Tibial artery (tissue), 4 donors: ENCODE measurements at regions not wholly inside any gene's neighbourhood (a gene's known extent, or its start where the extent isn't known, plus 50 kb on each side); places are given as distances from the start of the nearest gene placed in this dataset.
"Not testable (repeated sequence)": the region's sequence is repeated elsewhere in the genome, so short reads cannot be mapped to it uniquely, and the experiment has no call there.

Source experiments
- DNase-seq, 2 donors: peaks; one replicate each; pipeline ENCODE4 v3.0.0-alpha.2; 2019
- H3K27ac ChIP-seq, 2 donors: fragments of 200-600 bp; sonication (generic) in 1 of 2; 1 replicate in 1 of 2; 2 replicates in 1 of 2; pipeline ENCODE4 v1.5.1; 2018 to 2019; ENCODE audit warnings: mild to moderate bottlenecking in 1 of 2
- H3K27me3 ChIP-seq, 2 donors: fragments of 200-600 bp; sonication (generic) in 1 of 2; one replicate each; pipeline versions ENCODE4 v1.5.1 to v1.6.0; 2016 to 2019
- H3K36me3 ChIP-seq, 3 donors: fragments of 200-600 bp; sonication (generic) in 2 of 3; one replicate each; pipeline ENCODE4 v1.5.1; 2016 to 2019; ENCODE audit warnings: mild to moderate bottlenecking in 2 of 3
- H3K4me1 ChIP-seq, 4 donors: fragments of 200-600 bp; sonication (generic) in 2 of 4; 1 replicate in 3 of 4; 2 replicates in 1 of 4; pipeline ENCODE4 v1.5.1; 2016 to 2019
- H3K4me3 ChIP-seq, 2 donors: fragments of 200-600 bp; sonication (generic) in 1 of 2; 1 replicate in 1 of 2; 2 replicates in 1 of 2; pipeline ENCODE4 v1.5.1; 2018 to 2019; ENCODE audit warnings: mild to moderate bottlenecking in 2 of 2
- H3K9me3 ChIP-seq, 3 donors: fragments of 200-600 bp; sonication (generic) in 1 of 3; one replicate each; pipeline ENCODE4 v1.5.1; 2016 to 2019
- intact Hi-C: fragments of 100-400 bp; cut with DNase I; formaldehyde crosslinking; loops from one replicate; pipeline ENCODE4 v1.15.0; 2023; ENCODE audit warnings: low total_unique reads
- TF ChIP-seq, protein P1 (sequence below), 2 experiments: fragments of 200-600 bp in 1 of 2; fragments of 450-650 bp in 1 of 2; IDR thresholded peaks; one replicate each; pipeline ENCODE4 v1.5.1; 2017 to 2019; ENCODE audit warnings: antibody characterized with exemption in 2 of 2, mild to moderate bottlenecking in 1 of 2, moderate library complexity in 1 of 2

- Histone ChIP-seq H3K4me1 (peaks cover 0 to 44% (median 6%) of the 10 kb centered on the region in 4 donors), H3K36me3 (no peaks in the 10 kb centered on the region), H3K4me3 (no peak overlapping the region), H3K27me3 (no peaks in the 10 kb centered on the region), H3K27ac (no peak overlapping the region), H3K9me3 (no peaks in the 10 kb centered on the region)
- intact Hi-C loops = no loop called here
- TF ChIP-seq, protein P1, sequence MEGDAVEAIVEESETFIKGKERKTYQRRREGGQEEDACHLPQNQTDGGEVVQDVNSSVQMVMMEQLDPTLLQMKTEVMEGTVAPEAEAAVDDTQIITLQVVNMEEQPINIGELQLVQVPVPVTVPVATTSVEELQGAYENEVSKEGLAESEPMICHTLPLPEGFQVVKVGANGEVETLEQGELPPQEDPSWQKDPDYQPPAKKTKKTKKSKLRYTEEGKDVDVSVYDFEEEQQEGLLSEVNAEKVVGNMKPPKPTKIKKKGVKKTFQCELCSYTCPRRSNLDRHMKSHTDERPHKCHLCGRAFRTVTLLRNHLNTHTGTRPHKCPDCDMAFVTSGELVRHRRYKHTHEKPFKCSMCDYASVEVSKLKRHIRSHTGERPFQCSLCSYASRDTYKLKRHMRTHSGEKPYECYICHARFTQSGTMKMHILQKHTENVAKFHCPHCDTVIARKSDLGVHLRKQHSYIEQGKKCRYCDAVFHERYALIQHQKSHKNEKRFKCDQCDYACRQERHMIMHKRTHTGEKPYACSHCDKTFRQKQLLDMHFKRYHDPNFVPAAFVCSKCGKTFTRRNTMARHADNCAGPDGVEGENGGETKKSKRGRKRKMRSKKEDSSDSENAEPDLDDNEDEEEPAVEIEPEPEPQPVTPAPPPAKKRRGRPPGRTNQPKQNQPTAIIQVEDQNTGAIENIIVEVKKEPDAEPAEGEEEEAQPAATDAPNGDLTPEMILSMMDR (IDR thresholded peaks at IDR 0.05) = no peak
- DNase-seq = no peak
Observed at GRCh38 chr2:138271467-138271866, 230.1 kb upstream of the SPOPL start.

GRCh38 chr2:138272524-138273195 lies 228.9 kb upstream of the SPOPL start:
- intact Hi-C loops = no loop called here
- H3K9me3 ChIP-seq = no peaks in the 10 kb centered on the region
- no peak overlapping the region for H3K27ac ChIP-seq
- DNase-seq = no peak
- TF ChIP-seq, protein P1 (IDR thresholded peaks at IDR 0.05) = no peak
- H3K36me3 ChIP-seq = no peaks in the 10 kb centered on the region
- H3K27me3 ChIP-seq = no peaks in the 10 kb centered on the region
- H3K4me3 ChIP-seq = no peak overlapping the region
- peaks cover 0 to 33% (median 6%) of the 10 kb centered on the region in 4 donors for H3K4me1 ChIP-seq

GRCh38 chr2:138273280-138273679 lies 228.3 kb upstream of the SPOPL start:
- intact Hi-C loops, H3K36me3 ChIP-seq, H3K27ac ChIP-seq, H3K27me3 ChIP-seq, H3K4me3 ChIP-seq, DNase-seq, H3K9me3 ChIP-seq: not testable (repeated sequence)
- H3K4me1 ChIP-seq = peaks cover 0 to 27% (median 4%) of the 10 kb centered on the region in 4 donors

DNA sequence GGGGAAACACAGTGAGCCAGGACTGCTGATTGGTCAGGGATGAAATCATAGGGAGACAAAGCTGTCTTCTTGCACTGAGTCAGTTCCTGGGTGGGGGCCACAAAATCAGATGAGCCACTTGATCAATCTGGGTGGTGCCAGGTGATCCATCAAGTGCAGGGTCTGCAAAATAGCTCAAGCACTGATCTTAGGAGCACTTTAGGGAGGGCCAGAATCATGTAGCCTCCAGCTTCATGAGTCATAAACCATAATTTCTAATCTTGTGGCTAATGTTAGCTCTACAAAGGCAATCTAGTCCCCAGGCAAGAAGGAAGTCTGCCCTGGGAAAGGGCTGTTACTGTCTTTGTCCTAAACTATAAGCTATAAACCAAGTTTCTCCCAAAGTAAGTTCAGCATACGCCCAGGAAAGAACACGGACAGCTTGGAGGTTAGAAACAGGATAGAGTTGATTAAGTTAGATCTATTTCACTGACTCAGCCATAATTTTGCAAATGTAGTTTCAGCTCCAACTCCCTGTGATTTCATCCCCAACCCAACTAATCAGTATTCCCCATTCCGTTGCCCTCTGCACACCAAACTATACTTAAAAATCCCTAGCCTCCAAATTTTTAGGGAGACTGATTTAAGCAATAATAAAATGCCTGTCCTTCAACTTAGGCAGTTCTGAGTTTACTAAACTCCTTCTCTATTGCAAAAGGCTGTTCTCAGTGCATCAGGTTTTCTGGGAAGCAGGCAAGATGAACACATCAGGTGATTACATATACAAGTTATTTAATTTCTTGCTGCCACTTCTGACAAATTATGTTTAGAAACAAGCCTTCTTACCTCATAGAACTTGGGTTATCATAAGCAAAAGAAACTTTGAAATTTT lies 226.9 kb upstream of the SPOPL start:
- no peaks in the 10 kb centered on the region for H3K36me3 ChIP-seq
- no peaks in the 10 kb centered on the region for H3K9me3 ChIP-seq
- peaks cover 0 to 27% (median 4%) of the 10 kb centered on the region in 4 donors for H3K4me1 ChIP-seq
- no peak overlapping the region for H3K4me3 ChIP-seq
- no peak overlapping the region for H3K27ac ChIP-seq
- TF ChIP-seq, protein P1 (IDR thresholded peaks at IDR 0.05) = no peak
- DNase-seq = no peak
- no peaks in the 10 kb centered on the region for H3K27me3 ChIP-seq
- intact Hi-C loops = no loop called here

DNA sequence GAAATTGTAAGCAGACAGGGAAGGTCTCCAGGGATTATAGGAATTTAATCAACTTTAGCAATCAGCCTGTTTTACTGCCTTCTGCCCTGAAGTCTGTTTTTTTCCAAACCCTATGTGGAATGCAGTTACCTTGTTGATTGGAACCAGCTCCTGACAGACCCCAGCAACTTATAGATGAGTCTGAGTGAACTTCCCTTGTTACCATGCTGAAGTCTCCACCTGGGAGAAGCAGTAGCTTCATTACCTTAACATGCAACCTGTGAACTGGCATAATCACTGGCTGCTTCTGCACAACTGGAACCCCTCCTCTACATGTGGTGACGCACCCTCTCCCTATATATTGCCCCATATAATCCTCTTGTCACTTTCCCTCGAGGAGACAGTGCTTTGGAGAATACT lies 226.3 kb upstream of the SPOPL start:
- no peaks in the 10 kb centered on the region for H3K27me3 ChIP-seq
- no peaks in the 10 kb centered on the region for H3K9me3 ChIP-seq
- H3K4me3 ChIP-seq = no peak overlapping the region
- no peak for DNase-seq
- H3K27ac ChIP-seq = no peak overlapping the region
- intact Hi-C loops = no loop called here
- TF ChIP-seq, protein P1 (IDR thresholded peaks at IDR 0.05) = no peak
- H3K36me3 ChIP-seq = no peaks in the 10 kb centered on the region
- peaks cover 0 to 27% (median 4%) of the 10 kb centered on the region in 4 donors for H3K4me1 ChIP-seq

GRCh38 chr2:138275881-138276280 lies 225.7 kb upstream of the SPOPL start:
- H3K27ac ChIP-seq = no peak overlapping the region
- TF ChIP-seq, protein P1 (IDR thresholded peaks at IDR 0.05) = no peak
- intact Hi-C loops = no loop called here
- H3K27me3 ChIP-seq = no peaks in the 10 kb centered on the region
- no peak overlapping the region for H3K4me3 ChIP-seq
- DNase-seq = no peak
- no peaks in the 10 kb centered on the region for H3K36me3 ChIP-seq
- H3K4me1 ChIP-seq = peaks cover 0 to 27% (median 4%) of the 10 kb centered on the region in 4 donors
- H3K9me3 ChIP-seq = no peaks in the 10 kb centered on the region
